NOMO-1 treated with dmso at 0.1 percent for 144 hours (cell line): ENCODE measurements at regions not wholly inside any gene's neighbourhood (a gene's known extent, or its start where the extent isn't known, plus 50 kb on each side); places are given as distances from the start of the nearest gene placed in this dataset.
"Not testable (repeated sequence)": the region's sequence is repeated elsewhere in the genome, so short reads cannot be mapped to it uniquely, and the experiment has no call there.

Source experiments
- DNase-seq: peaks from one replicate; lab custom pipeline; 2025; ENCODE audit not compliant: unreplicated experiment; lab: John Stamatoyannopoulos, UW

GRCh38 chr1:239976130-239976968 is 115.3 kb upstream of the FMN2 start:
- no peak for DNase-seq

GRCh38 chr1:239977416-239977815 is 114.3 kb upstream of the FMN2 start:
- no peak for DNase-seq

GRCh38 chr1:239979456-239979855 is 112.2 kb upstream of the FMN2 start:
- no peak for DNase-seq

GRCh38 chr1:239982762-239983161 is 108.9 kb upstream of the FMN2 start:
- no peak for DNase-seq

GRCh38 chr1:239985044-239985443 is 106.6 kb upstream of the FMN2 start:
- no peak for DNase-seq

GRCh38 chr1:239987103-239987745 is 104.5 kb upstream of the FMN2 start:
- DNase-seq: no peak

- no peak for DNase-seq
Observed at GRCh38 chr1:239989990-239990389, 101.7 kb upstream of the FMN2 start.

GRCh38 chr1:239992566-239992965 is 99.1 kb upstream of the FMN2 start:
- not testable (repeated sequence) for DNase-seq

GRCh38 chr1:239993366-239993765 is 98.3 kb upstream of the FMN2 start:
- no peak for DNase-seq

GRCh38 chr1:239995281-239995680 is 96.4 kb upstream of the FMN2 start:
- DNase-seq: no peak

- DNase-seq: no peak
Observed at GRCh38 chr1:239997160-239997514, 94.5 kb upstream of the FMN2 start.

GRCh38 chr1:239997515-239998311 is 94.0 kb upstream of the FMN2 start:
- no peak for DNase-seq

GRCh38 chr1:239998312-239998649 is 93.4 kb upstream of the FMN2 start:
- no peak for DNase-seq

- DNase-seq: no peak
Observed at GRCh38 chr1:239999170-239999569, 92.5 kb upstream of the FMN2 start.

GRCh38 chr1:240000634-240001033 is 91.0 kb upstream of the FMN2 start:
- no peak for DNase-seq

GRCh38 chr1:240001177-240001740 is 90.4 kb upstream of the FMN2 start:
- DNase-seq: no peak

GRCh38 chr1:240004086-240004749 is 87.5 kb upstream of the FMN2 start:
- DNase-seq: no peak

- DNase-seq: no peak
Observed at GRCh38 chr1:240005997-240006650, 85.6 kb upstream of the FMN2 start.

- no peak for DNase-seq
Observed at GRCh38 chr1:240008298-240008697, 83.4 kb upstream of the FMN2 start.

- DNase-seq: no peak
Observed at GRCh38 chr1:240014051-240014450, 77.6 kb upstream of the FMN2 start.

- no peak for DNase-seq
Observed at GRCh38 chr1:240018617-240019016, 73.1 kb upstream of the FMN2 start.
